CD4-positive, alpha-beta T cell treated with Interleukin-12 subunit alpha and Interleukin-12 subunit beta, for 1 hour (primary cell): ENCODE measurements at regions not wholly inside any gene's neighbourhood (a gene's known extent, or its start where the extent isn't known, plus 50 kb on each side); places are given as distances from the start of the nearest gene placed in this dataset.
"Not testable (repeated sequence)": the region's sequence is repeated elsewhere in the genome, so short reads cannot be mapped to it uniquely, and the experiment has no call there.

Source experiments
- DNase-seq: peaks from one replicate; pipeline ENCODE4 v3.0.0-alpha.2; 2020

GRCh38 chr4:160251522-160252170 is 1148.8 kb downstream of the RAPGEF2 start:
- no peak for DNase-seq

GRCh38 chr4:160257318-160257717 is 1154.4 kb downstream of the RAPGEF2 start:
- no peak for DNase-seq

GRCh38 chr4:160265014-160265413 is 1162.1 kb downstream of the RAPGEF2 start:
- DNase-seq: no peak

- DNase-seq: no peak
Observed at GRCh38 chr4:160265836-160266235, 1163.0 kb downstream of the RAPGEF2 start.

- DNase-seq: no peak
Observed at GRCh38 chr4:160276785-160277325, 1174.0 kb downstream of the RAPGEF2 start.

- DNase-seq: no peak
Observed at GRCh38 chr4:160283081-160283480, 1180.2 kb downstream of the RAPGEF2 start.

- DNase-seq: no peak
Observed at GRCh38 chr4:160284516-160284915, 1181.6 kb downstream of the RAPGEF2 start.

- DNase-seq: no peak
Observed at GRCh38 chr4:160286051-160286450, 1183.2 kb downstream of the RAPGEF2 start.

GRCh38 chr4:160296476-160296875 is 1193.6 kb downstream of the RAPGEF2 start:
- DNase-seq: no peak

- no peak for DNase-seq
Observed at GRCh38 chr4:160299177-160299576, 1196.3 kb downstream of the RAPGEF2 start.

GRCh38 chr4:160299608-160300007 is 1196.7 kb downstream of the RAPGEF2 start:
- no peak for DNase-seq

- no peak for DNase-seq
Observed at GRCh38 chr4:160316036-160316435, 1213.2 kb downstream of the RAPGEF2 start.

- no peak for DNase-seq
Observed at GRCh38 chr4:160318567-160319220, 1215.8 kb downstream of the RAPGEF2 start.

GRCh38 chr4:160319221-160319867 is 1216.5 kb downstream of the RAPGEF2 start:
- no peak for DNase-seq

- no peak for DNase-seq
Observed at GRCh38 chr4:160319868-160320260, 1217.0 kb downstream of the RAPGEF2 start.

GRCh38 chr4:160326110-160326509 is 1223.2 kb downstream of the RAPGEF2 start:
- DNase-seq: no peak

- no peak for DNase-seq
Observed at GRCh38 chr4:160347197-160347596, 1244.3 kb downstream of the RAPGEF2 start.

- no peak for DNase-seq
Observed at GRCh38 chr4:160350944-160351343, 1248.1 kb downstream of the RAPGEF2 start.

GRCh38 chr4:160352637-160353036 is 1249.8 kb downstream of the RAPGEF2 start:
- DNase-seq: no peak

GRCh38 chr4:160353548-160353947 is 1250.7 kb downstream of the RAPGEF2 start:
- DNase-seq: no peak

GRCh38 chr4:160362478-160362877 is 1259.6 kb downstream of the RAPGEF2 start:
- DNase-seq: no peak

GRCh38 chr4:160364217-160364616 is 1261.3 kb downstream of the RAPGEF2 start:
- DNase-seq: no peak

- DNase-seq: not testable (repeated sequence)
Observed at GRCh38 chr4:160364665-160365064, 1261.8 kb downstream of the RAPGEF2 start.

GRCh38 chr4:160365383-160365782 is 1262.5 kb downstream of the RAPGEF2 start:
- DNase-seq: not testable (repeated sequence)
